ENCODE measurements at regions not wholly inside any gene's neighbourhood (a gene's known extent, or its start where the extent isn't known, plus 50 kb on each side); places are given as distances from the start of the nearest gene placed in this dataset.

- H3K9me3 Mint-ChIP-seq, result no peaks in the 10 kb centered on the region
- ATAC-seq (no peak), DNase-seq (no peak)
- H3K27me3 Mint-ChIP-seq (ENCODE audit: low read depth), result peaks cover under 1% of the 10 kb centered on the region
- H3K4me1 Mint-ChIP-seq (ENCODE audit: low read depth), result no peaks in the 10 kb centered on the region
- H3K4me3 Mint-ChIP-seq, result no peak overlapping the region
- no peaks in the 10 kb centered on the region for H3K36me3 Mint-ChIP-seq (ENCODE audit: insufficient read depth)
These were observed 98.6 kb upstream of the PRPS1L1 start for GRCh38 chr7:18126281-18126680.

GRCh38 chr7:18128846-18129245 is 101.2 kb upstream of the PRPS1L1 start:
- H3K9me3 Mint-ChIP-seq, result no peaks in the 10 kb centered on the region
- ATAC-seq (no peak), DNase-seq (no peak)
- H3K36me3 Mint-ChIP-seq (ENCODE audit: insufficient read depth), result no peaks in the 10 kb centered on the region
- no peaks in the 10 kb centered on the region for H3K4me1 Mint-ChIP-seq (ENCODE audit: low read depth)
- H3K4me3 Mint-ChIP-seq, result no peak overlapping the region
- no peaks in the 10 kb centered on the region for H3K27me3 Mint-ChIP-seq (ENCODE audit: low read depth)

GRCh38 chr7:18132811-18133210 is 105.2 kb upstream of the PRPS1L1 start:
- H3K4me3 Mint-ChIP-seq, result no peak overlapping the region
- ATAC-seq, result no peak
- no peaks in the 10 kb centered on the region for H3K4me1 Mint-ChIP-seq (ENCODE audit: low read depth)

GRCh38 chr7:18133921-18134320 is 106.3 kb upstream of the PRPS1L1 start:
- Mint-ChIP-seq H3K4me1 (ENCODE audit: low read depth) (no peaks in the 10 kb centered on the region), H3K4me3 (no peak overlapping the region)
- DNase-seq, result no peak

More at GRCh38 chr7:18132811-18133210, 105.2 kb upstream of the PRPS1L1 start:
- no peaks in the 10 kb centered on the region for H3K36me3 Mint-ChIP-seq (ENCODE audit: insufficient read depth)
- no peaks in the 10 kb centered on the region for H3K9me3 Mint-ChIP-seq
- no peak for DNase-seq
- H3K27me3 Mint-ChIP-seq (ENCODE audit: low read depth), result no peaks in the 10 kb centered on the region

GRCh38 chr7:18140943-18141342 is 113.3 kb upstream of the PRPS1L1 start:
- Mint-ChIP-seq H3K4me3 (no peak overlapping the region), H3K4me1 (ENCODE audit: low read depth) (no peaks in the 10 kb centered on the region), H3K27me3 (ENCODE audit: low read depth) (peaks cover 5% of the 10 kb centered on the region), H3K9me3 (peaks cover 3% of the 10 kb centered on the region), H3K36me3 (ENCODE audit: insufficient read depth) (no peaks in the 10 kb centered on the region)
- ATAC-seq, result no peak
- DNase-seq, result no peak

More at GRCh38 chr7:18133921-18134320, 106.3 kb upstream of the PRPS1L1 start:
- no peaks in the 10 kb centered on the region for H3K36me3 Mint-ChIP-seq (ENCODE audit: insufficient read depth)
- H3K9me3 Mint-ChIP-seq, result peaks cover 3% of the 10 kb centered on the region
- no peak for ATAC-seq
- H3K27me3 Mint-ChIP-seq (ENCODE audit: low read depth), result no peaks in the 10 kb centered on the region

GRCh38 chr7:18144166-18144565 is 116.5 kb upstream of the PRPS1L1 start:
- H3K36me3 Mint-ChIP-seq (ENCODE audit: insufficient read depth), result no peaks in the 10 kb centered on the region
- peaks cover 5% of the 10 kb centered on the region for H3K27me3 Mint-ChIP-seq (ENCODE audit: low read depth)
- ATAC-seq, result no peak
- DNase-seq, result no peak
- no peak overlapping the region for H3K4me3 Mint-ChIP-seq
- no peaks in the 10 kb centered on the region for H3K4me1 Mint-ChIP-seq (ENCODE audit: low read depth)
- no peaks in the 10 kb centered on the region for H3K9me3 Mint-ChIP-seq

- H3K4me3 Mint-ChIP-seq, result no peak overlapping the region
- DNase-seq (no peak), ATAC-seq (no peak)
These were observed 117.5 kb upstream of the PRPS1L1 start for GRCh38 chr7:18145160-18145559.

GRCh38 chr7:18151422-18151821 is 123.8 kb upstream of the PRPS1L1 start:
- no peak for ATAC-seq
- no peak overlapping the region for H3K4me3 Mint-ChIP-seq

More at GRCh38 chr7:18145160-18145559, 117.5 kb upstream of the PRPS1L1 start:
- Mint-ChIP-seq H3K4me1 (ENCODE audit: low read depth) (no peaks in the 10 kb centered on the region), H3K27me3 (ENCODE audit: low read depth) (peaks cover 5% of the 10 kb centered on the region), H3K36me3 (ENCODE audit: insufficient read depth) (no peaks in the 10 kb centered on the region), H3K9me3 (no peaks in the 10 kb centered on the region)

GRCh38 chr7:18153183-18153748 is 125.6 kb upstream of the PRPS1L1 start:
- ATAC-seq, result no peak
- Mint-ChIP-seq H3K27me3 (ENCODE audit: low read depth) (peaks cover 5% of the 10 kb centered on the region), H3K4me3 (no peak overlapping the region), H3K36me3 (ENCODE audit: insufficient read depth) (no peaks in the 10 kb centered on the region), H3K9me3 (no peaks in the 10 kb centered on the region), H3K4me1 (ENCODE audit: low read depth) (no peaks in the 10 kb centered on the region)
- DNase-seq, result no peak

More at GRCh38 chr7:18151422-18151821, 123.8 kb upstream of the PRPS1L1 start:
- peaks cover 5% of the 10 kb centered on the region for H3K27me3 Mint-ChIP-seq (ENCODE audit: low read depth)
- DNase-seq, result no peak
- no peaks in the 10 kb centered on the region for H3K9me3 Mint-ChIP-seq
- no peaks in the 10 kb centered on the region for H3K36me3 Mint-ChIP-seq (ENCODE audit: insufficient read depth)
- no peaks in the 10 kb centered on the region for H3K4me1 Mint-ChIP-seq (ENCODE audit: low read depth)

- Mint-ChIP-seq H3K9me3 (no peaks in the 10 kb centered on the region), H3K36me3 (ENCODE audit: insufficient read depth) (no peaks in the 10 kb centered on the region), H3K4me1 (ENCODE audit: low read depth) (no peaks in the 10 kb centered on the region), H3K27me3 (ENCODE audit: low read depth) (peaks cover 5% of the 10 kb centered on the region), H3K4me3 (no peak overlapping the region)
- DNase-seq (no peak), ATAC-seq (no peak)
These were observed 127.1 kb upstream of the PRPS1L1 start for GRCh38 chr7:18154726-18155125.

GRCh38 chr7:18157233-18157632 is 129.6 kb upstream of the PRPS1L1 start:
- ATAC-seq (no peak), DNase-seq (no peak)
- Mint-ChIP-seq H3K4me3 (no peak overlapping the region), H3K9me3 (no peaks in the 10 kb centered on the region), H3K4me1 (ENCODE audit: low read depth) (no peaks in the 10 kb centered on the region), H3K27me3 (ENCODE audit: low read depth) (peaks cover 5% of the 10 kb centered on the region), H3K36me3 (ENCODE audit: insufficient read depth) (no peaks in the 10 kb centered on the region)

GRCh38 chr7:18162657-18163056 is 135.0 kb upstream of the PRPS1L1 start:
- Mint-ChIP-seq H3K27me3 (ENCODE audit: low read depth) (peaks cover 1% of the 10 kb centered on the region), H3K36me3 (ENCODE audit: insufficient read depth) (no peaks in the 10 kb centered on the region), H3K9me3 (no peaks in the 10 kb centered on the region), H3K4me1 (ENCODE audit: low read depth) (no peaks in the 10 kb centered on the region), H3K4me3 (no peak overlapping the region)
- DNase-seq (no peak), ATAC-seq (no peak)

- ATAC-seq (no peak), DNase-seq (no peak)
- Mint-ChIP-seq H3K9me3 (no peaks in the 10 kb centered on the region), H3K4me3 (no peak overlapping the region), H3K4me1 (ENCODE audit: low read depth) (no peaks in the 10 kb centered on the region), H3K27me3 (ENCODE audit: low read depth) (peaks cover 1% of the 10 kb centered on the region), H3K36me3 (ENCODE audit: insufficient read depth) (no peaks in the 10 kb centered on the region)
These were observed 135.4 kb upstream of the PRPS1L1 start for GRCh38 chr7:18163091-18163490.

- no peak for DNase-seq
- Mint-ChIP-seq H3K27me3 (ENCODE audit: low read depth) (peaks cover 1% of the 10 kb centered on the region), H3K36me3 (ENCODE audit: insufficient read depth) (no peaks in the 10 kb centered on the region), H3K4me1 (ENCODE audit: low read depth) (no peaks in the 10 kb centered on the region), H3K4me3 (no peak overlapping the region), H3K9me3 (no peaks in the 10 kb centered on the region)
- no peak for ATAC-seq
These were observed 137.5 kb upstream of the PRPS1L1 start for GRCh38 chr7:18165166-18165565.

- Mint-ChIP-seq H3K27me3 (ENCODE audit: low read depth) (peaks cover 1% of the 10 kb centered on the region), H3K36me3 (ENCODE audit: insufficient read depth) (no peaks in the 10 kb centered on the region), H3K4me1 (ENCODE audit: low read depth) (no peaks in the 10 kb centered on the region), H3K9me3 (no peaks in the 10 kb centered on the region), H3K4me3 (no peak overlapping the region)
- DNase-seq (no peak), ATAC-seq (no peak)
These were observed 138.4 kb upstream of the PRPS1L1 start for GRCh38 chr7:18166002-18166401.

- no peaks in the 10 kb centered on the region for H3K36me3 Mint-ChIP-seq (ENCODE audit: insufficient read depth)
- H3K4me1 Mint-ChIP-seq (ENCODE audit: low read depth), result no peaks in the 10 kb centered on the region
- H3K4me3 Mint-ChIP-seq, result no peak overlapping the region
- ATAC-seq (no peak), DNase-seq (no peak)
- no peaks in the 10 kb centered on the region for H3K9me3 Mint-ChIP-seq
- peaks cover 1% of the 10 kb centered on the region for H3K27me3 Mint-ChIP-seq (ENCODE audit: low read depth)
These were observed 140.2 kb upstream of the PRPS1L1 start for GRCh38 chr7:18167815-18168214.
